ENCODE measurements at regions not wholly inside any gene's neighbourhood (a gene's known extent, or its start where the extent isn't known, plus 50 kb on each side); places are given as distances from the start of the nearest gene placed in this dataset.

GRCh38 chr20:20875716-20876115, 163.3 kb upstream of the RALGAPA2 start:
- TF ChIP-seq CTCF (IDR thresholded peaks at IDR 0.05 in 8 of 11, conservative IDR thresholded peaks at IDR 0.05 in 3 of 11) (no peak), POLR2A (IDR thresholded peaks at IDR 0.05) (no peak), POLR2AphosphoS5 (IDR thresholded peaks at IDR 0.05) (no peak)

Data from spleen (tissue), 7 donors.